ENCODE measurements at regions not wholly inside any gene's neighbourhood (a gene's known extent, or its start where the extent isn't known, plus 50 kb on each side); places are given as distances from the start of the nearest gene placed in this dataset.

GRCh38 chr13:69603144-69603853, 504.3 kb upstream of the ATXN8OS start:
- Mint-ChIP-seq H3K4me1 (ENCODE audit: low read depth) (no peaks in the 10 kb centered on the region), H3K27me3 (ENCODE audit: low read depth) (no peaks in the 10 kb centered on the region), H3K36me3 (ENCODE audit: low read depth) (no peaks in the 10 kb centered on the region), H3K9me3 (peaks cover 7% of the 10 kb centered on the region), H3K27ac (no peak overlapping the region), H3K4me3 (no peak overlapping the region)
- no peak for DNase-seq
- intact Hi-C loops (cut with micrococcal nuclease), result no loop called here
- CTCF ChIA-PET, result no interaction called here

GRCh38 chr13:69601661-69602060, 506.0 kb upstream of the ATXN8OS start:
- CTCF ChIA-PET, result no interaction called here
- intact Hi-C loops (cut with micrococcal nuclease), result no loop called here
- Mint-ChIP-seq H3K27ac (no peak overlapping the region), H3K36me3 (ENCODE audit: low read depth) (no peaks in the 10 kb centered on the region), H3K4me1 (ENCODE audit: low read depth) (no peaks in the 10 kb centered on the region), H3K9me3 (peaks cover 7% of the 10 kb centered on the region), H3K4me3 (no peak overlapping the region), H3K27me3 (ENCODE audit: low read depth) (no peaks in the 10 kb centered on the region)
- DNase-seq, result no peak

GRCh38 chr13:69600811-69601210, 506.8 kb upstream of the ATXN8OS start:
- no peaks in the 10 kb centered on the region for H3K36me3 Mint-ChIP-seq (ENCODE audit: low read depth)
- H3K27me3 Mint-ChIP-seq (ENCODE audit: low read depth), result no peaks in the 10 kb centered on the region
- DNase-seq, result no peak
- CTCF ChIA-PET, result no interaction called here
- intact Hi-C loops (cut with micrococcal nuclease), result no loop called here
- peaks cover 5% of the 10 kb centered on the region for H3K9me3 Mint-ChIP-seq
- no peaks in the 10 kb centered on the region for H3K4me1 Mint-ChIP-seq (ENCODE audit: low read depth)
- no peak overlapping the region for H3K4me3 Mint-ChIP-seq
- no peak overlapping the region for H3K27ac Mint-ChIP-seq

GRCh38 chr13:69597088-69597487, 510.5 kb upstream of the ATXN8OS start:
- Mint-ChIP-seq H3K27me3 (ENCODE audit: low read depth) (no peaks in the 10 kb centered on the region), H3K4me1 (ENCODE audit: low read depth) (no peaks in the 10 kb centered on the region), H3K36me3 (ENCODE audit: low read depth) (no peaks in the 10 kb centered on the region), H3K4me3 (no peak overlapping the region), H3K27ac (no peak overlapping the region), H3K9me3 (peaks cover 2% of the 10 kb centered on the region)
- no peak for DNase-seq
- CTCF ChIA-PET, result no interaction called here
- intact Hi-C loops (cut with micrococcal nuclease), result no loop called here

GRCh38 chr13:69595181-69595580, 512.4 kb upstream of the ATXN8OS start:
- Mint-ChIP-seq H3K27ac (no peak overlapping the region), H3K36me3 (ENCODE audit: low read depth) (no peaks in the 10 kb centered on the region), H3K27me3 (ENCODE audit: low read depth) (no peaks in the 10 kb centered on the region), H3K4me3 (no peak overlapping the region), H3K9me3 (peaks cover 2% of the 10 kb centered on the region), H3K4me1 (ENCODE audit: low read depth) (no peaks in the 10 kb centered on the region)
- CTCF ChIA-PET, result no interaction called here
- no peak for DNase-seq
- intact Hi-C loops (cut with micrococcal nuclease), result no loop called here

GRCh38 chr13:69591437-69591836, 516.2 kb upstream of the ATXN8OS start:
- no peak for DNase-seq
- H3K36me3 Mint-ChIP-seq (ENCODE audit: low read depth), result no peaks in the 10 kb centered on the region
- H3K9me3 Mint-ChIP-seq, result peaks cover 3% of the 10 kb centered on the region
- no peak overlapping the region for H3K27ac Mint-ChIP-seq
- no peaks in the 10 kb centered on the region for H3K27me3 Mint-ChIP-seq (ENCODE audit: low read depth)
- CTCF ChIA-PET, result no interaction called here
- H3K4me3 Mint-ChIP-seq, result no peak overlapping the region
- H3K4me1 Mint-ChIP-seq (ENCODE audit: low read depth), result no peaks in the 10 kb centered on the region
- intact Hi-C loops (cut with micrococcal nuclease), result no loop called here

- intact Hi-C loops (cut with micrococcal nuclease), result no loop called here
- Mint-ChIP-seq H3K9me3 (peaks cover 2% of the 10 kb centered on the region), H3K4me3 (no peak overlapping the region), H3K27ac (no peak overlapping the region), H3K36me3 (ENCODE audit: low read depth) (no peaks in the 10 kb centered on the region), H3K27me3 (ENCODE audit: low read depth) (no peaks in the 10 kb centered on the region), H3K4me1 (ENCODE audit: low read depth) (no peaks in the 10 kb centered on the region)
- no peak for DNase-seq
- CTCF ChIA-PET, result no interaction called here
Observed at GRCh38 chr13:69589531-69590235, 517.9 kb upstream of the ATXN8OS start.

- Mint-ChIP-seq H3K4me1 (ENCODE audit: low read depth) (no peaks in the 10 kb centered on the region), H3K9me3 (peaks cover 3% of the 10 kb centered on the region), H3K36me3 (ENCODE audit: low read depth) (no peaks in the 10 kb centered on the region), H3K27me3 (ENCODE audit: low read depth) (no peaks in the 10 kb centered on the region), H3K27ac (no peak overlapping the region), H3K4me3 (no peak overlapping the region)
- DNase-seq, result no peak
- intact Hi-C loops (cut with micrococcal nuclease), result no loop called here
- CTCF ChIA-PET, result no interaction called here
Observed at GRCh38 chr13:69585656-69586055, 522.0 kb upstream of the ATXN8OS start.

GRCh38 chr13:69580255-69580654, 527.4 kb upstream of the ATXN8OS start:
- Mint-ChIP-seq H3K36me3 (ENCODE audit: low read depth) (no peaks in the 10 kb centered on the region), H3K27me3 (ENCODE audit: low read depth) (no peaks in the 10 kb centered on the region), H3K4me1 (ENCODE audit: low read depth) (no peaks in the 10 kb centered on the region), H3K4me3 (no peak overlapping the region), H3K9me3 (peaks cover 8% of the 10 kb centered on the region), H3K27ac (no peak overlapping the region)
- intact Hi-C loops (cut with micrococcal nuclease), result no loop called here
- DNase-seq, result no peak
- CTCF ChIA-PET, result no interaction called here

- Mint-ChIP-seq H3K27me3 (ENCODE audit: low read depth) (no peaks in the 10 kb centered on the region), H3K4me1 (ENCODE audit: low read depth) (no peaks in the 10 kb centered on the region), H3K9me3 (peaks cover 8% of the 10 kb centered on the region), H3K4me3 (no peak overlapping the region), H3K36me3 (ENCODE audit: low read depth) (no peaks in the 10 kb centered on the region), H3K27ac (no peak overlapping the region)
- CTCF ChIA-PET, result no interaction called here
- no peak for DNase-seq
- intact Hi-C loops (cut with micrococcal nuclease), result no loop called here
Observed at GRCh38 chr13:69579351-69579750, 528.3 kb upstream of the ATXN8OS start.

- Mint-ChIP-seq H3K27me3 (ENCODE audit: low read depth) (no peaks in the 10 kb centered on the region), H3K4me1 (ENCODE audit: low read depth) (no peaks in the 10 kb centered on the region), H3K9me3 (peaks cover 6% of the 10 kb centered on the region), H3K27ac (no peak overlapping the region), H3K36me3 (ENCODE audit: low read depth) (no peaks in the 10 kb centered on the region), H3K4me3 (no peak overlapping the region)
- no peak for DNase-seq
- intact Hi-C loops (cut with micrococcal nuclease), result no loop called here
- CTCF ChIA-PET, result no interaction called here
Observed at GRCh38 chr13:69571606-69572323, 535.9 kb upstream of the ATXN8OS start.

GRCh38 chr13:69567514-69567913, 540.1 kb upstream of the ATXN8OS start:
- no peak overlapping the region for H3K27ac Mint-ChIP-seq
- H3K4me3 Mint-ChIP-seq, result no peak overlapping the region
- no peak for DNase-seq
- CTCF ChIA-PET, result no interaction called here
- H3K4me1 Mint-ChIP-seq (ENCODE audit: low read depth), result no peaks in the 10 kb centered on the region
- H3K36me3 Mint-ChIP-seq (ENCODE audit: low read depth), result no peaks in the 10 kb centered on the region
- H3K9me3 Mint-ChIP-seq, result peaks cover 3% of the 10 kb centered on the region
- intact Hi-C loops (cut with micrococcal nuclease), result no loop called here
- no peaks in the 10 kb centered on the region for H3K27me3 Mint-ChIP-seq (ENCODE audit: low read depth)
